GM18907 (cell line): ENCODE measurements at regions not wholly inside any gene's neighbourhood (a gene's known extent, or its start where the extent isn't known, plus 50 kb on each side); places are given as distances from the start of the nearest gene placed in this dataset.
"Not testable (repeated sequence)": the region's sequence is repeated elsewhere in the genome, so short reads cannot be mapped to it uniquely, and the experiment has no call there.

Experiments used
- ATAC-seq: cut with Tn5 transposase; IDR thresholded peaks from one replicate; pipeline ENCODE4 v1.9.1; 2021; ENCODE audit warnings: mild to moderate bottlenecking, moderate library complexity; ENCODE audit not compliant: unreplicated experiment

DNA sequence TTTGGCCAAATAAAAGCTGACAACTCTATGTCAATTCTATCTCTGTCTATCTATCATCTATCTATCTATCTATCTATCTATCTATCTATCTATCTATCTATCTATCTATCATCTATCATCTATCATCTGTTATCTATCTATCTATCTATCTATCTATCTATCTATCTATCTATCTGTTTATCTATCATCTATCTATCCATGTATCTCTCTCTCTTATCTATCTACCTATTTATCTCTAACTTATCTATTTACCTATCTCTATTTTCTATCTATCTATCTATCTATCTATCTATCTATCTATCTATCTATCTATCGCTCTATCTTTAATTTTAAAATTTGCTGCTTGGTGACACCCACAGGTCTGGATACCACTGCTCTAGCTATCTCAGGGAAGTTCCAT, 271.1 kb downstream of the VRK1 start:
- not testable (repeated sequence) for ATAC-seq

DNA sequence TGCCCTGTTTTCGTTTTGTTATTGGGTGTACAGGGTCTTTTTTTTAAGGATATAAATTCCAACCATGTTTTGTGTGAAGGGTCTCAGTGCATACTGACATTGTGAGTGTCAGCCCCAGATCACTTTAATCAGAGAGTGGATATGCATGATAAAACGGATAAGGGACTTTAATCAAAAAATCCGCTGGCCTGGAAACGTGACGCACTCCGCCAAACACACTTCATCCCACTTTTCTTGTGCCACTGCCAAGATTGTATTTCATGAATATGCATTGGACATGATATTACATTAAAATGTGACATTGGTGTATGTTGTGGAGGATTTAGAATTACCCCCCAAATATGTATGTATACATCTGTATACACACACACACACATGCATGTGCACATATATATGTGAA, 273.1 kb downstream of the VRK1 start:
- ATAC-seq: no peak

DNA sequence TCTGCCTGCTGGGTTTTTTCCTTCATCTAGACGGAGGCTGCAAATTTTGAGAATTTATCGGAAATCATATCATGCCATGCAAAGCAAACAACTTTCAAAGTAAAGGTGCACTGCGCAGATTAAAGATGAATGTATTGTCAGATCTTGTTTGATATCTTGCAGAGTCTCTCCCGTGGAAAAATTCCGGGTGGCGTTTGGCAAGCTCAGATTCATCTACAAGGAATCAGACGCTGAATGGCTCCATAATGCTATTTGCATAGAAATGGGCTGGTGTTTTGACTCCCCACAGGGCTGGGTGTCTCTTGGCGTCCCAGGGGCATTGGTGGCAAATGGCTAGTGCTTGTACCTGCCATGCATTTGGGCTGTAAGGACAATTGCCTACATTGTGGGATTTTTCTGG, 274.0 kb downstream of the VRK1 start:
- ATAC-seq: no peak

DNA sequence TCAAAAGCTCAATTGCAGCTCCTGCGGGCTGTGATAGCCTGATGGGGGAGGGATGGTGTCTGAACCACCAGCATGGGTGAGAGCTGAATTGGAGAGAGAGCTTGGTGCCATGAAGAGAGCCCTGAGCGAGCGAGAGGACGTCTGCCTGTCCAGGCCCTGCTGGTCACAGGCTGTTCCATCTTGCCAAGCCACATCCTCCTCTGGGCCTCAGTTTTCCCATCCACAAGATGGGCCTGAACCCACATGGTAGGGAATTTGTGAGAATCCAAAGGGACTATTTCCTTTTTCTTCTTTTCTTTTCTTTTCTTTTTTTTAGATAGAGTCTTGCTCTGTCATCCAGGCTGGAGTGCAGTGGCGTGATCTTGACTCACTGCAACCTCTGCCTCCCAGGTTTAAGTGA, 276.4 kb downstream of the VRK1 start:
- no peak for ATAC-seq

DNA sequence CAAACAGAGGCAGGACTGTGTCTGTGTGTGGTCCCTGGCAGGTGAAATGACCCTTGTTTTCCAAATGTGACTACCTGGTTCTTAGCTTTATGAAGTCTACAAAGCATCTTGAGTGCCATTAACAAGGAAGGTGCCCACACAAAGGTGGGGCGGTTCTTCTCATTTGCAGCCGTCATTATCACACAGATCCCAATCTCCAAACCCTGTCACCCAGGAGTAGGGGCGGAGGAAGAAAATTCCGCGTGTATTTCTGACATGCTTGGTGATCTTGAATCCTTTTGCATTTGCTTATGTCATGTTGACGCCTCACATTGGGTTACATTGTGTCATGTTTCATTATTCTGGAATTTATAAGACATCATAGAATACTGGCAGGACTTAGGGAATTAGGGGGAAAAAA, 277.3 kb downstream of the VRK1 start:
- ATAC-seq: no peak

DNA sequence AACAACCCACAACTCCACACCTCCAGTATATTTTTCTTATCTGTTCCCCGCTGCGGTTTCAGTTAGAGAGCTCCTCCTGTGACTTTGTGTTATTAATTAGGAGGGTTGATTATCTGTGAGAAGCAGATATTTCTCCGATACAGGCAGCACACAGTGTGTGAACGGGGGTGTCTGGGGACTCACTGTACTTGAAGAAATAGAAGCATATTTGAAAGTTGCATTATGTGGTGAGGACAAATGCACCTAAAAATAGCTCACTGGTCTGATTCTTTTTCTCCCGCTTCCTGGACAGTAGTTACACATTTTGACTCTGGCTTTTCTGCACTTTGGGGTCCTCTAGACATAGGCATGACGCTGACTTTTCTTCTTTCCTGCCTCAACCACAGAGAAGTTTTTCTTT, 277.7 kb downstream of the VRK1 start:
- peak; percentile 64 for ATAC-seq

DNA sequence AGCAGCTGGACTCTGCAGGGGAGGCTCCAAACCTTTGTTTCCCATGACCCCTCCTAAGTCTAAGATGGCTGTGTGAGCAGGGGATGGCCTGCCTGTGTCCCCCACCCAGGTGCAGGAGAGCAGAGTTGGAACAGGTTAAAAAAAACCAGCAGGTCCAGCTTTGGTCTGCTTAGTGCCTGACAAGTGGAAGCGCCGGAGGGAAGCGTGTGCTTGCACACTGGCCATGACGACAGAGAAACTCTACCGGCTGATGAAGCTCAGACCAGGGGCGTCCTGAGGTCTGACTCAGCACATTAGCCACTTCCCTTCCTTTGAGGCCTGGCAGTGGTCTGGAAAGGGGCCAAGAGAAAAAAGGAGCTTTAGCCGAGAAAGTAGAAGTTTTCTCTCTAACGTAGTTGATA, 280.1 kb downstream of the VRK1 start:
- ATAC-seq: peak; percentile 92

DNA sequence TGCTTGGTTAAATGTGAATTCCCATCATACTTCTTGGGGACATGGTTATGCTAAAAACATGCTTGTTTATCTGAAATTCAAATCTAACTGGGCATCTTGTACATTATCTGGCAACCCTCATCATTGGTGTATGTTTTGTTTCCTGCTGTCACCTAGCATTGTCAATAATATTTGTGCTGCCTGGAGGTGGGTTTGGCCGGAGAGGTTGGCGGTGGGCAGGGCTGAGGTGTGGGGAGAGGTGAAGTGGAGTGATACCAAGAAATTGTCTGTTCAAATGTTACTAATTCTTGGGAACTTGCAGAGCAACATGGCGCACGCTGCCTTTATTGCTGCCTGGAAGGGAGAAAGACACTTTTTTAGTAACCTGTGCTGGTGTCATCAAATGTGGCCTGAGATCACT, 280.5 kb downstream of the VRK1 start:
- ATAC-seq: peak; percentile 34

DNA sequence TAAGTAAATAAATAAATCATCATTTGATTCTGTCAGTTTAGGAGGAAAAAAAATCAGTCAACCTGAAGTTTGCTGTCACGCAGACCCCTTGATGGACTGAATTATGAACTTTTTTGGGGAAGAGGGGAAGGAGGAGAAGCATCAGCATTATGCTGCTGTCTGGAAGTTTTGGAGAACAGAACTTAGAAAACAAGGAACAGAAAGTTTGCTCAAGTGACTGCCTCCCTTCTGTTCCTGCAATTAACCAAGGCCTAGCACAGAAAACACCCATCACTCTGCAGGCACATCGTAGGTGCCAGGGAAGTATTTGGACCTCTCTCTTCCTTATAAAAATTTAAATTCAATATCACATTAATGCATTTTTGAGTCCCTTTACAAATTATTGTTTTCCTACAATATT, 283.8 kb downstream of the VRK1 start:
- no peak for ATAC-seq

DNA sequence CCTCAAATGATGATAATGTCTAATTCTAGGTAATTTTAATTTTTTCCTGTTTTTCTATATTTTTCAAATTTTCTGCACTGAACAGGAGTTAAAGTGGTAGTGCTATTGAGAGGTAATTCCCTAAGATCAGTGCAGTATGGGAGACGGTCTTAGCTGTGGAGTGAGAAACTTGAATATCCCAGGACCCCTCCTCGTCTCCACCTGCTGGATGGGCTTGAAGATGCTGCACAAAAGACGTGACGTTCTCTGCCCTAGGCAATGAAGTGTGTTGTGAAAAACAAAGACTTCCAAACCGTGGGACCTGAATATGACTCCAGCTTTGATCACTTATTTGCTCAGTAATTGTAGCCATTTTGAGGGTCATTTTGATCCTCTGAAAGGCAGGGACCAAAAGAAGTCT, 298.1 kb downstream of the VRK1 start:
- no peak for ATAC-seq

DNA sequence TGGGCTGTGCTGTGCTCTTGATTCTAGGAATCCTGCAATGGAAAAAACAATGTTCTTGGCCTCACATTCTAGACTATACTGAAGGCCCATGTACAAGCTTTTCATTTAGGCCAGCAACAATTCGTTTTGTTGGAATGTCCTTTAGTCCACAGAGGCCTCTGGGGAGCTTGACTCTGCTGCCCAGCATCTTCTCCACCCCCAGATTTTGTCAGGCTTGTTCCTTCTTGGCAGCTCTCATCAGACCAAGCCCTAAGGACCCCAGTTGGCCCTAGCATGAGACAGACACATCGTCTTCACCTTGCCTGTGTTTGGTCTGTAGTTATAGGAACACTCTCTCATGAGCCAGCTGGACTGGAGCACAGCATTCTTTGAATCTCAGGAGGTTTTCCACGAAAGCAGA, 300.1 kb downstream of the VRK1 start:
- ATAC-seq: no peak

DNA sequence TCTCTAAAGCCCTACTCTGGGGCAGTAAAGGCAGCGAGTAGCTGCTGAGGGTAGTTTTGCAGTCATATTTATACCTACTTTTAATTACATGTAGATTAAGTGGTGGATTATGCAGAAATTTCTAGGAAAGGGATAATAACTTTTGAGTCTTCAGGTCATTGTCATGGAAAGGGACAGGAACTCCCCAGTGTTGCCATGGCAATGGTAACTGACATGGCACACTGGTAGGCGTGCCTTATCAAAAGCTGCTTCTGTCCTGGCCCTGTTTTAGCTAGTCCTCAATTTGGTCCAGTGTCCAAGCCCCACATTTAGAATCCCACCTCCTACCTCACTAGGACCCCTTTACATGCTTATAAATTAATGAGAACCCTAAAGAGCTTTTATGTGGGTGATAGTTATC, 303.1 kb downstream of the VRK1 start:
- no peak for ATAC-seq

DNA sequence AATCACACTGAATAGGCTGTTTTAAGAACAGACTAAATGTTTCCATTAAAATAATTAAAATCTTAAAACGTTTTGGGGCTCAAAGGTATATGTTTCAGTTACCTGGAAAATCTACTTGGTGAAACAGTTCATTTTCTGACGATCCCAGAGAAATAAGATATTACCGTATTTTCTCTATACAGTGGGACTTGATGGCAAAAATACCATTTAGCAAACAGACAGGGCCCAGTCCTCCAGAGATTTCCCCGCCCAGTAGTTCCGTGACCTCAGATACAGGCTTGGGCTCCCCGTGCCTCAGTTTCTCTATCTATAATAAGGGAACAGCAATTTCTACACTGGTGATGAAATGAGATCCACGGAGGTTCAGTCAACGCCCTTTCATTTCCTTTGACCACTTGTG, 304.4 kb downstream of the VRK1 start:
- ATAC-seq: no peak

DNA sequence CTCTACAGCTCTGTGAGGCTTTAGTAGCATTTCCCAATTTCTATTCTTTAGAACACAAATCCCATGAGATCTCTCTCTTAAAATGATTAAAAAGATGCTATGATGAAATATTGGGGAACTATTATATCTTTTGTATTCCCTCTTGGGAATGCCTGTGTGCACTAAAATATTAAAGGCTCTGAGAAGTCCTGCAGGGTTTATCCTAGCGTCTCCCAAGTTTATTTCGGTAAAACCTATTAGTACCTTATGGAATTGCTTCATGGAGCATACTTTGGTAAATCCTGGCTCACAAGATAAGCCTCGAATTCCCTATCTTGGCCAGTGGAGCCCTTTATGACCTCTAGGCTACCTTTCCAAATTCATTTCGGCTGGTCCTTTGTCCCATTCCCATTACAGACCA, 306.8 kb downstream of the VRK1 start:
- no peak for ATAC-seq

DNA sequence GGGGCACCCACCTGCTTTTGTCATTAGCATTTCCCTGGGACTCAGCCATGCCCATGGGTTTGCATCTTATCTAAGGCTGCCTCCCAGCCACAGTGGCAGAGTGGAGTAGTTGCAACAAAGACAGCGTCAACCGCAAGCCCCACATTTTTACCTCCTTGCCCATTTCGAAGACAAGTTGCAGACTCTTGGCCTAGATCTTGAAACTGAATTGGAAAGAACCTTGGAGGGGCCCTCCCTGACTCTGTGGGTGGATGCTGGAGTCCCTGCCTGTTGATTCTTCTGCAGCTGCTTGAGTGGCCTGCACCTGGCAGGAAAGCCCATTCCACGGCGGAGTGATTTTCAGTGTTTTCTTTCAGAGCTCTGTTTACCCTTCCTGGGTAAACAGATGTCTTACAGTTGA, 309.0 kb downstream of the VRK1 start:
- peak; percentile 91 for ATAC-seq

DNA sequence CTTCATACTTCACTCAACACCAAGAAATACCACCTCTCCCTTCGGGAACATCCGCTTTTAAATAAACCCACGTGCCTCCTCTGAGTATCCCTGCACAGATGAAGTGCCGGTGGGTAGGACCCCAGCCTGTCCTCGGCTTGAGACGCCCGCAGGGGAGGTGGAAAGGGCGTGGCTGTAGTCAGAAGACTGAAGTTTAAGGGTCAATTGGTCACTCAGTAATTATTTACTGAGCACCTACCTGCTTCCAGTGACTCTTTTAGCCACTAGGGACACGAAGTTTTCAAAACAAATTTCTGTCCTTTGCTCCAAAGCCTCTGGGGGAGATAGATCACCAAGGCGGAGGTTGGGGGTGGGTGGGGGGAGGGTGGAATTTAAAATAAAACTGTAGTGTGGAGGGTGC, 309.4 kb downstream of the VRK1 start:
- peak; percentile 43 for ATAC-seq

DNA sequence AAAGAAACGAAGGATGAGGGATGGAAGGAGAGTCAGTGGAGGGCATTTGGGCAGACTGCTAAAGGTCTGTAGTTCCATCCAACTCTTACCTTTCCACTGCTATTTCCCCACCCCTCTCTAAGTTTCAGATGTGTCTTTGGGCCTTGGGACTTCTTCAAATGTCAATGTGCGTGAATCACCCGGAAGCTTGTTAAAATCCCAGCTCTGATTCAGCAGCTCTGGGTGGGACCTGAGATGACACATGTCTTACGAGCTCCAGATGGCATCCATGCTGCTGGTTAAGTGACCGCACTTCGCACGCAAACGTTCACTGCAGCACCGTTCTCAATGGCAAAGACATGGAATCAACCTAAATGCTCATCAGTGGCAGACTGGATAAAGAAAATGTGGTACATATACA, 309.9 kb downstream of the VRK1 start:
- no peak for ATAC-seq

DNA sequence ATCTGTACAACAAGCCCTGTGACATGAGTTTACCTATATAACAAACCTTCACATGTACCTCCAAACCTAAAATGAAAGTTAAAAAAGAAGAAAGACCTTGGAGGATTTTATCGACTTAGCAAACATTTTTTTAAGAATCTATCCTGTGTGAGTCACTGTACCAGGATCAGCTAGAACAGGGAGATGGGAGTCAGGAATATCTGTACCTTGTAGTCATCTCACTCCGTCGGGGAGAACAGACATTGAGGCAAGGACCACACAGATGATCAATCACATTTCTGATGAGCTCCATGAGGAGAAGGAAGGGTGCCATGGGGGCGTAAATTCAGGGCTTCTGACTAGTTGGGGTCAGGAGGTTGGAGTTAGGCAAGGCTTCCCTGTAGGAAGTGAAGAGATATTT, 310.6 kb downstream of the VRK1 start:
- ATAC-seq: no peak

DNA sequence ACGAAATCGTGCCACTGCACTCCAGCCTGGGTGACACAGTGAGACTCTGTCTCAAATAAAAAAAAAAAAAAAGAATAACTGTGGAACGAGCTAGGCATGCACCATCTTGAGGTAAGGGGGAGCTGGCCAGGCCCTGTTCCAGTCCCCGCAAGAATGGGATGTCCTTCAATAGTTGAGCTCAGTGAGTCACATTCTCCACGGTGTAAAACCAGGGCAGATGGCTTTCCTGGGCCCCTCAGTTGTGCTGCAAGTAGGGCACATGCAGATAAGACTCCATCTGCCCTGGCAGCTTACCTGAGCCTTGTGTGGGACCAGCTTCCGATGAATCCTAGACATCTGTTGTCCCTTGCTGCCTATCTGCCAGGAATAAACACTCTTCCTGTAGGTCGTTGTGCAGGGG, 312.1 kb downstream of the VRK1 start:
- no peak for ATAC-seq

DNA sequence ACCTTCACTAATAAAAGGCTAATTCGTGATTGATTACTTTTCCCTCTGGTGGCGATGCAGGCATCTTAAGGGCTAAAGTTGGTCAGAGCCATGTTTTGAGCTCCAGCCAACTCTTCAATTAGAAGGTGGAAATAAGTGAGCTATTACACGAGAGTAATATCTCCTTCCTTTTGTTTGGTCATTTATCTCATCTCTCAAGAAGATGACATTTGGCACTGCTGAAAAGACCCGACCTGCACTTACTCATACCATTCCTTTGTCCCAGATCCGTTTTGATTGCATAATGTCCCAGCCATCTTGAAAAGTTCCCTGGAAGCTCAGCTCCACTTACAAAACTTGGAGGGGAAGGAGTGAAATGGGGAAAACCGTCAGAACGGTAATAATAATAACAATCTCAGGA, 316.2 kb downstream of the VRK1 start:
- ATAC-seq: no peak

DNA sequence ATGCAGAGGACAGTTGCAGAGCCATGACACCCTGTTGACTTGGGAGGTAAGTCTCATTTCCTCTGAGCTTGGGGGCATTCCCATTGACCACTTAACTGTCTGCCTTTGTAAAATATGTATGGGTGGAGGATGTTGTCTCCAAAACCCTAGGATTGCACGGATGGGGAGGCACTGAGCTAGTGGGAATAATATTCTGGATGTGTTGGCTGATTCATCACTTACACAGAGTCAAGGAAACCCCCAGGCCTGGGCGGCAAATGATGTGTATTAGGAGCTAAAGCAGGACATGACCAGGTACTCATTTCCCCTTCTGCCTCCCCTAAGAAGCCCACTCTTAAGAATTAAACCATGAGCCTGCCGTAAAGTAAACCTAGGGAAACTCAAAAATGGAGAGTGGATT, 319.4 kb downstream of the VRK1 start:
- no peak for ATAC-seq

DNA sequence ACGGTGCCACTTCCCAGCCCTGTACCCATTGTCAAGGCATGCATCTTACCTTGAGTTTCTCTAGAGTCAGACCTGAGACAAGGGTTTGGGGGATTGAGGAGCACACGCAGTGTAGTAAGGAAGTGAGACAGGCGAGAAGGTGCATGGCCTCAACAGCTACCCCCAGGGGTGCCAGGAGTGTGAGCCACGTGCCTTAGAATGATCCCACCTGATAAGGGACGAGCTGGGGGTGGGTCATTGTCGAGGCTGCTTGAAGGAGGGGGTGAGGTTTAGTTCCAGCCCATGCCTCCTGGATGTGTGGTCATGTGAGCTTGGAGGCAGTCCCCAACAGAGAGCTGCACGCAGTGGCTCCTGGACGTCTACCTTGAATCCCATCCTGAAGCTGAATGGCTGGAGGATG, 320.5 kb downstream of the VRK1 start:
- no peak for ATAC-seq

DNA sequence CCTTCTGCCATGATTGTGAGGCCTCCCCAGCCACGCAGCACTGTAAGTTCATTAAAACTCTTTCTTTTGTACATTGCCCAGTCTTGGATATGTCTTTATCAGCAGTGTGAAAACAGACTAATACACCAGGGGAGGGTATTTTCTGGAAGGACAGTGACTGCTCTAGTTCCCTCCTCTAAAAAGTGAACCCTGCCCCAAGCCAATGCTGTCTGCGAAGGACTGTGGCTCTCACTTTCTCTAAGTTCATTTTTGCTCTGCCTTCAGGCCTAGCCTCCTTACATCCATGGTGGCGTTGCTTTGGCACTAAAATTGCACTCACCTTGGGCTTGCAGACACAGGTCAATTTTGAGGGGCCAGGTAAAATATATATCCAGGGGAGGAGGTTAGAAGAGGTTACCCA, 323.0 kb downstream of the VRK1 start:
- peak; percentile 21 for ATAC-seq

DNA sequence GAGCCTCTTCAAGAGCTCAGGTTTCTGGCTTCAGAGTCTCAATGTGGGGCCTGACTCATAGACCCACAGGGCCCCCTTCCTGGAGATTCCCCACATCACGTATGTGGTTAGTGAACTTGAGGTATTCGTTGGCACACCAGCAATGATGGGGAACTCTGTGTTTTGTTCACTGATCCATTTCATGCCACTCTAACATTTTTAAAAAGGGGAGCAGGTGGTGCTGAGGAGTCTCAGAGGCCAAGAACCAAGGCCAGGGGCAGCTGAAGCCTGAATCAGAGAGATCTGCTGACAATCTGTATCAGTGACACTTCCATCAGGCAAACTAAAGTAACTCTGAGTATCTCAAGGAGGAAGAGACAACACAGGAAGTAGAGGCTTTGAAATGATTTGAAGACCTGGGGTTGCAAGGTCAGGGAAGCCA, 323.4 kb downstream of the VRK1 start:
- ATAC-seq: peak; percentile 91
